NCI-H510A treated with DMSO at 0.1 percent for 48 hours (cell line): ENCODE measurements at regions not wholly inside any gene's neighbourhood (a gene's known extent, or its start where the extent isn't known, plus 50 kb on each side); places are given as distances from the start of the nearest gene placed in this dataset.
"Not testable (repeated sequence)": the region's sequence is repeated elsewhere in the genome, so short reads cannot be mapped to it uniquely, and the experiment has no call there.

ENCODE experiments used
- DNase-seq: peaks from one replicate; lab custom pipeline; 2025; lab: John Stamatoyannopoulos, UW

DNA sequence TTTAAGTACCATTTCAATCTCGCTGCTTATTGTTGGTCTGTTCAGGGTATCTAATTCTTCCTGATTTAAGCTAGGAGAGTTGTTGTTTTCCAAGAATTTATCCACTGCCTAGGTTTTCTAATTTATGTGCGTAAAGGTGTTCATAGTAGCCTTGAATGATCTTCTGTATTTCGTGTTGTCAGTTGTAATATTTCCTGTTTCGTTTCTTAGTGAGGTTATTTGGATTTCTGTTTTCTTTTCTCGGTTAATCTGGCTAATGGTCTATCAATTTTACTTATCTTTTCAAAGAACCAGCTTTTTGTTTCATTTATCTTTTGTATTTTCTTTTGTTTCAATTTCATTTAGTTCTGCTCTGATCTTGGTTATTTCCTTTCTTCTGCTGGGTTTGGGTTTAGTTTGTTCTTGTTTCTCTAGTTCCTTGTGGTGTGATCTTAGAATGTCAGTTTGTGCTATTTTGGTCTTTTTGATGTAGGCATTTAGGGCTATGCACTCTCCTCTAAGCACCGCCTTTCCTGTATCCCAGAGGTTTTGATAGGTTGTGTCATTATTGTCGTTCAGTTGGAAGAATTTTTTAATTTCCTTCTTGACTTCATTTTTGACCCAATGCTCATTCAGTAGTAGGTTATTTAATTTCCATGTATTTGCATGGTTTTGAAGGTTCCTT lies 92.5 kb upstream of the CSRP2 start:
- not testable (repeated sequence) for DNase-seq

DNA sequence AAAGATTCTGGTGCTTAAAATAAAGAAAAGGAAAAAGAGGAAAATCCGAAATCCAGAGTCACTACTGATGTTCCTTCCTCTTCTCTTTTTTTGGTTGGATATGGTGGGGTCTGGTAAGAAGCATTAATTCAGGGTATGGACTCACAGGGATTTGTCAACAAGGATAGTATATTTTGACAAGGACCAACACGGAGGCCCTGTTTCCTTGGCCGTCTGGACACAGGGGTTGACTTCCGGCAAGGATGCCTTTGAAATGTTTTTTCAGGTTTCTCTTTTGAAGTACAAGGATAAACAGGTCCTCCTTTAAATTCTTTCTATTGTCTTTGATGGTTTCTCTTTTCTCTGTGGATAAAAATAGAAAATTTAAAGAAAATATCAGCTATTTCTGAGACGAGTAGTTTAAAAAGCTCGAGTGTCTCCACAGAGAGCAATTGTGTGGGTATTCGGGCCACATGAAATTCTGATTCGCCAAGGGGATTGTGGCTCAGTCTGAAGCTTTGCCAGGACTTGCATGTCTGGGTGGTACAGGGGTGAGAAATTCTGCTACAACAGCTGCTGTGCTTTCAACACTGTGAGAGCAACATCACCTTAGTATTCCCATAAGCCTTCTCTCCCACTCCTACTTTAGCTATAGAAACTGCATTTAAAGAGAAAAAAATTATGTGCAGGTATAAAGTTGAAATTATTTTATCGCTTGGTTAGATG lies 88.5 kb upstream of the CSRP2 start:
- no peak for DNase-seq

GRCh38 chr12:76964784-76965571 lies 86.2 kb upstream of the CSRP2 start:
- no peak for DNase-seq

DNA sequence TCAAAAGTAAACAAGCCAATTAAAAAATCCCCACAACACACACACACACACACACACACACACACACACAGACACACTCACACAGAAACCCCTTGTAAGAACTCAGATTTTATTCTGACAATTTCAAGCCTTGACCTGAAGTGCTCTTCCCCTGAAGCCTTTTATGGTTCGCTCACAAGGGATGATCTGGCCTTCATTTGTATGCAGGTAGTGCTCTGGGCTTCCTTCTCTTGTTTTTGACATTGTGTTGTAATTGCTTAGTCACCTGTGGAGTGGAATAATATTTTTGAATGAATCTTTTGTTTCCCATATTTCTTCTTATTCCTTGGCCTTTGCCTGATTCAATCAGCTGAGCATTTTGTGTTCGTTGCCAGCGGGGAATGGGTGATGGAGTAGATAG lies 83.3 kb upstream of the CSRP2 start:
- DNase-seq = no peak

GRCh38 chr12:76957301-76957700 lies 78.5 kb upstream of the CSRP2 start:
- no peak for DNase-seq

GRCh38 chr12:76952995-76953394 lies 74.2 kb upstream of the CSRP2 start:
- peak; percentile 39 for DNase-seq

DNA sequence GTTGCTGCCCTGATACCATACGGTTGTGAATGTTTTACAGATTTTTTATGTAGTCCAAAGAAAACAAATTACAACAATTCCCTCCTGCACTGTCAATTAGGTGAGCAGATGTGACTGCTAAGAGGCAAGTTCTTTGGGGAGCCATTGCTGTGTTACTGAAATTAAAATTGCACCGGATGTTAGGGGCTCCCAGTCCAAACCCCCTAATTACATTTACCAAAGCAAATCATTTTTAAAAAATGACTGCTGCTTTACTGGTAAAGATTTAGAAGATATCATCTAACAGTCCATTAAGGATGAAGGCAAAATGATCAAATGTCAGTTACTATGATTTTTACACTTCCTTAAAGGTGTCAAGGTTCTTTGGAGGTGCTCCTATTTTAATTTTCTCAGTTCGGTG lies 70.1 kb upstream of the CSRP2 start:
- no peak for DNase-seq

DNA sequence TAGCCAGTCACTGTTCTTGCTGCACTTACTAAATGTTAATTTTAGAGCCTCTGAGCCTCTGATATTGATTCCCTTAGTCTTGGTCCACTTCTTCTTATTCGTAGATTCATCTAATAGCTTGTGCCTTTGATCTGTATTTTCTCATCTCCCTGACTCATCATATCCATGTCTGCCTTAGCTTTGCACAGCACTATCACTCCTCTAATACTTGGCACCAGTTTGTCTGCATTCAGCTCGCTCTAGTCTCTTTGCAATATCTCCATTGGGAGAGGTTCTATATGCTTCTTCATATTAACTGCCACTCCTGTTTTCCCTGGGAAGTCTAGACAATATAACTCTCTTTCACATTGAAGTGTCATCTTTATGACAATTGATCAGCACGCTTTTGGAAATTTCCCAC lies 68.5 kb upstream of the CSRP2 start:
- DNase-seq = no peak

GRCh38 chr12:76946446-76946845 lies 67.6 kb upstream of the CSRP2 start:
- no peak for DNase-seq

- DNase-seq = no peak
Observed at GRCh38 chr12:76945867-76946266, 67.0 kb upstream of the CSRP2 start.

- no peak for DNase-seq
Observed at GRCh38 chr12:76944892-76945291, 66.1 kb upstream of the CSRP2 start.

DNA sequence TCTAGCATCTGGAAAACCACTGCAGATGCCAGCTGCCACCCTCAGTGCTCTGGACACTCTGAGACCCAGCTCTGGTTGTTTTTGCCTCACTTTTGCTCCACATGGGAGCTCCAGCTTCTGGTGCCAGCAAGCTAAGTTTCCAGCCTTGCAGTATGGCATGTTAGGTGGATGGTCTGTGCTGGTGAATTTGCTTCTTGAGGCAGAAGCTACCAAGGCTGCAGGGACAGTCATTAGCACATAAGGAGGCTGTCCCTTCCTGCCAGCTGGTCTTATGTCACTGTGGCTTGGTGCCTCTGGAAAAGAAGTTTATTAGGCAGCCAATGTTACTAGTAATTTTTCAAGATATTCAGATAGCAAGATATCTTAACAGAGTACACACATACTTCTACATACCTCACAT lies 64.2 kb upstream of the CSRP2 start:
- DNase-seq = no peak

DNA sequence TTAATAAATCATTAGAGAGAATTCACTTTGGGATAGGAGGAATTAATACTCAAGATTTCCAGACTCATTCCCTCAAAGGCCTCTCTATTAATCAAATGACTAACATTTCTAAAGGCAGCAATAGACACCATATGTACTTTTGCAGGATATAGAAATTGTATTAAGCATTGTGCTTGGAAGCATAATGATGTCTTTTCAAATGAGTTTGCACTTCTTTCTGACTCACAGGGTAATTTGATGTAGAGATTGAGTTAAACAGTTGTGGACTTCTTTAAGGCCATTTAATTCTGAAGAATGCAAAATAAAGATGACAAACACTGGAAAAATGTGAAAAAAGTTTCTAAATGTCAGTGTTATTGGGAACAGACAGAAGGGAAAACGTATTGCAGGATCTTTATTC lies 63.4 kb upstream of the CSRP2 start:
- no peak for DNase-seq

- DNase-seq = no peak
Observed at GRCh38 chr12:76940671-76941445, 62.0 kb upstream of the CSRP2 start.

- DNase-seq = peak; percentile 27
Observed at GRCh38 chr12:76939701-76940100, 60.9 kb upstream of the CSRP2 start.

- DNase-seq = no peak
Observed at GRCh38 chr12:76936275-76937193, 57.7 kb upstream of the CSRP2 start.

DNA sequence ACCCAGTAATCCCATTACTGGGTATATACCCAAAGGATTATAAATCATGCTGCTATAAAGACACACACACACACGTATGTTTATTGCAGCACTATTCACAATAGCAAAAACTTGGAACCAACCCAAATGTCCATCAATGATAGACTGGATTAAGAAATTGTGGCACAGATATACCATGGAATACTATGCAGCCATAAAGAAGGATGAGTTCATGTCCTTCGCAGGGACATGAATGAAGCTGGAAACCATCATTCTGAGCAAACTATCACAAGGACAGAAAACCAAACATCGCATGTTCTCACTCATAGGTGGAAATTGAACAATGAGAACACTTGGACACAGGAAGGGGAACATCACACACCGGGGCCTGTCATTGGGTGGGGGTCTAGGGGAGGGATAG lies 54.6 kb upstream of the CSRP2 start:
- DNase-seq = not testable (repeated sequence)

DNA sequence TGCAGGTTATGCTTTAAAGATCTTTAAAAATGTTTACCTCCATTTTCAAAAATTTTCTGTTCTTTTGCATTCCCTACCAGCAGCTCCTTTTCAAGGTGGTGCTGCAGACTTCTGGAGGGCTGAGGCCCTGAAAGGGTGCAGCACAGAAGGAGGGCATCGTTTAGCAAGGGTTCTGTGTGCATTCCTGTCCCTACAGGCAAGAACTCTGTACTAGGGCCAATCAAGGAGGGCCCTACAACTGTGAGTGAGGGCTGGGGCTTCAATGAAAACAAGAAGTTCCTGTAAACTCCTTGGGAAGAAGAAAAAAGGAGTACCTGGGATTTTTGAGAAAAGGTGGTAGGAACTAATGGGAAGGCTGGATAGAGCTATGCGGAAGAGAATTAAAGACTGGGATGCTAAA lies 50.7 kb upstream of the CSRP2 start:
- no peak for DNase-seq
